ENCODE measurements at regions not wholly inside any gene's neighbourhood (a gene's known extent, or its start where the extent isn't known, plus 50 kb on each side); places are given as distances from the start of the nearest gene placed in this dataset.

- TF ChIP-seq CTCF (IDR thresholded peaks at IDR 0.05) (no peak), POLR2A (IDR thresholded peaks at IDR 0.05) (no peak)
Measured at GRCh38 chr10:2026936-2027335, 289.6 kb upstream of the ADARB2 start.

Measured in right lobe of liver (tissue), 4 donors.